Stimulated activated CD4-positive, alpha-beta T cell treated with anti-CD3 and anti-CD28 coated beads, Interleukin-1b, Interleukin-23, amount 100 ng/mL, for 4 hours (primary cell): ENCODE measurements at regions not wholly inside any gene's neighbourhood (a gene's known extent, or its start where the extent isn't known, plus 50 kb on each side); places are given as distances from the start of the nearest gene placed in this dataset.

Source experiments
- DNase-seq, 2 donors: peaks; one replicate each; pipeline ENCODE4 v3.0.0-alpha.2; 2020; ENCODE audit warnings: low read depth in 2 of 2

DNA sequence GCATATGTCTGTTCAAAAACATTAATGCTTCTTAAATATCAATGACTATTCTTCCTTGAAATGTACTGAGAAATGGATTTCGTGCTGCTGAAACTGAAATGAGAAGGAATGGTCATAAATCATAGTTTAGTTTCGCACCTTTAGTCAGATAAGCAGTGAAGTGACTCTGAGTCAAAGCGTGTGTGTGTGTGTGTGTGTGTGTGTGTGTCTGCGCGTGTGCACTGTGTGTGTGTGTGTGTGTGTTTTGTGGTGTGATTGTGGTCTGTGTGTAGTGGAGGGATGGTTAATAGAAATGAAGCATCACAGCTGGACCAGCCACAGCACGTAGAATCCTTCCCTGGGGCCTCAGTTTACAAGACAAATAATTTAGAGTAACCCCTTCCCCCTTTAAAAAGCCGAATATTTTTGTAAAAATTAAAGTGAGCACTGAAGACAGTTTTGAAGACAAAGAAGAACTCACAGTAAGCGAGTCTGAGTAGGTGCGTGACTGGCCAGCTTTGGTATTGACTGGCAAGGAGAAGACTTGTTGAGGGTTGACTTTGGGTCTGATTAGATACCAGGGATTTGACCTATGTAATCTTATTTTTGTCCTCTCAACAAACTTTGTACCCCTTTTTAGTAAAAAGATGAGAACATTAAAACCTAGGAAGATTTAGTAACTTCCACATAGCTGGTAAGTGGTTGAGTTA is 202.0 kb upstream of the IL12A start:
- no peak for DNase-seq

DNA sequence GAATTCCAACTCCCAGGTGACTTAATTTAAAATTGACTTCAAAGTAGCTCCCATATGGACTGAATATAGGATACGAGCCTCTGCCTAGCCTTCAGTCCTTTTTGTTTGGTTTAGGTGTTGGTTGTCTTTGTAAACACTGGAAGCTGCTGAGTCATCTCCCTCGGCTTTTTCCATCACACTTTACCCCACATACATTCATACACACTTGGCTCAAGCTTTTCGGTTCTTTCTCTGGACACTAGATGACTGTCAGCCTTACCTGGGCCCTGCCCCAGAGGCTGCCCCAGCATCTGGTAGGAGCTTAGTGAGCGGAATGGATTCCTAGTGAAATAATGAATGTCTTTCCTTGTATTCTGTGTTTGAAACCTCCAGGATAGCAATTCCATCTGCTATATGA is 201.5 kb upstream of the IL12A start:
- no peak for DNase-seq

DNA sequence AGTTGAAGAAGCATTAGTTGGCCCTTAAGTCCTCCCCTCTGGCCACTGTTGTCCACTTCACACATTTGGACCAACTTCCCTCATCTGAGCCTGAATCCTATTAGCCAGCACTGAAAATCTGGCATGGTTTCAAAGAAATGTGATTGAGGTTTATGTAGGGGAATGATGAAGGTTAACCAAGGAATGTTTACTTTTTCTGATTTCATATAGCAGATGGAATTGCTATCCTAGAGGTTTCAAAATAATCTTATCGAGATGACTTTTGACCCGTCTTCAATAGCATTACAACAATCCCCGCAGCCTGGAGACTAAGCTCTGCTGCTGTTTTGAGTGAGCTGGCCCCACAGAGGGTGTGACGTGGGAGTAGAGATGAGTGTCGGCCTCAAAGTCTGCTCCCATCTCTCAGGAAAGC is 200.8 kb upstream of the IL12A start:
- no peak for DNase-seq

DNA sequence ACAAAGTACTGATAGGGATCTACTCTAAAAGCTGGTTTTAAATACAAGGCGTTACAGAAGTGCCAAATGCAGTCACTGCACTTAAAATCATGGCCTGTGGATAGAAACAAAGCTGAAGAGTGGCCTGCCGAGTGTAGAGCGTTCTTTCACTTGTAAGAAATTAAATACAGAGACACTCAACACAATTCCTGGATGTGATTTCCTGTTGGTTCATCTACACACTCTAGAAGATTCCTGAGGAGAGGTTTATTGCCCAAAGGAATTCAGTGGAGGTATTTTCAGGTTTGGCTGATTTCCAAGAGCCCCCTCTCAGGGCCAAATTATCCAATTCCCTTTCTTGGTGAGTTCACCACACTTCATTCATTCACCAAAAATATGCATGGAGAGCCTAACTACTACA is 200.3 kb upstream of the IL12A start:
- no peak for DNase-seq

DNA sequence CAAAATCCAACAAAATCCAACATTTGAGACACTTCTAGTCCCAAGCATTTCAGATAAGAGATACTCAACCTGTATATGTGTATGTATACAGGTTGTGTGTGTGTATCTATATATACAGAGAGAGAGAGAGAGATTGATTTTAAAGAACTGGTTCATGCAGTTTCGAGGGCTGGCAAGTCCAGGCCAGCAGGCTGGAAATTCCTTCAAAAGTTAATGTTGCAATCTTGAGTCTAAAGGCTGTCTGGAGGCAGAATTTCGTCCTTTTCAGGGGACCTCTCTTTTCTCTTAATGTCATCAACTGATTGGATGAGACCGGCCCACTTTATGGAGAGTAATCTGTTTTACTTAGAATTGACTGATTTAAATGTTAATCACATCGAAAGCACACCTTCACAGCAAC is 199.6 kb upstream of the IL12A start:
- DNase-seq, result no peak

DNA sequence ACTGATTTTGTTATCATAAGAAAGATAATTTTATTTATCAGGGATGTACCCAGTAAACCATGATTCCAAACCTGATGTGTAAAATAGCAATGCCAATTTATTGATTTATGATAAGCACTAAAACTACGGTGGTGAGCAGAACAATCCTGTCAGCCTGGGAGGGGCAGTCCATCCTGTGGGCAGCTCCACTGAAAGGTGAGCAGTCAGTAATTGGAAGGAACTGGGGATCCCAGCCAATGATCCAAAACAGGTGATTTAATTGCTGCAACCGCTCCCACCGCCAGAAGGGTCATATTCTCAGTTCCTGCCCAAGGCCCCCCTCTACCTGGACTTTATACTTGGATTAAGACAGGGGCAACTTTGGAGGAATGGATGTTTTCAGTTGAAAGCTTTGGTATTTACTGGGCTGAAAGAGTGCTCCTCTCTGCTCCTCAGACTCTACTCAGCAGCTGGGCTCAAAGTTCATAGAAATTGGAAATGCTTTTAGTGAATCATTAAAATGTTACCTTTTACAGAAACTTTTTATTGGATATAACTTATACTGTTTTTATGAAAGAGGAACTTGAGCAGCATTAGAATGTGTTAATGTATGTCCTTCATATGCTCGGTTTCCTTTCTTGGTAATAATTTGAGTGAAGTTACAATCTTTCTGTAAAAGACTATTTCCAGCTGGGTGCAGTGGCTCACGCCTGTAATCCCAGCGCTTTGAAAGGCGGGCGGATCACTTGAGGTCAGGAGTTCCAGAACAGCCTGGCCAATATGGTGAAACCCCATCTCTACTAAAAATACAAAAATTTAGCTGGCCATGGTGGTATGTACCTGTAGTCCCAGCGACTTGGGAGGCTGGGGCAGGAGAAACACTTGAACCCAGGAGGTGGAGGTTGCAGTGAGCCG is 198.6 kb upstream of the IL12A start:
- DNase-seq, result no peak

DNA sequence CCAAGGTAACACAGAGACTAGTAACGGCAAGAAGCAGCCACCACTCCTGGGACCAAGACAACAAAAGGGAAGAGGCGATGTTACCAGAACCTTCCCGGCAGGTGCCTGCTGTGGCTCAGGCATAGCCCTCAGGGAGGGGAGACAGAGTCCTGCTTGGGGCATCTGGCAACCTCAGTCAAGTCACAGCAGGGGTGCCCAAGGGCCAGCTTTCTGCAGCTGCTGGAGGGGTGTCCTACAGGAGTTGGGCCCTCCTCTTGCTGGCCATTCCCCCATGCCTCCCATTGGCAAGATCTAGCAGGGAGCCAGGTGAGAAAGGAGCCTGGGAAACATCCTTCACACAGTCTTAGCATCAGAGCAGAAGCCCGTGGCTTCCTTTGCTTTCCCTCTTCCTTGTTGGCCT is 197.3 kb upstream of the IL12A start:
- DNase-seq, result no peak

DNA sequence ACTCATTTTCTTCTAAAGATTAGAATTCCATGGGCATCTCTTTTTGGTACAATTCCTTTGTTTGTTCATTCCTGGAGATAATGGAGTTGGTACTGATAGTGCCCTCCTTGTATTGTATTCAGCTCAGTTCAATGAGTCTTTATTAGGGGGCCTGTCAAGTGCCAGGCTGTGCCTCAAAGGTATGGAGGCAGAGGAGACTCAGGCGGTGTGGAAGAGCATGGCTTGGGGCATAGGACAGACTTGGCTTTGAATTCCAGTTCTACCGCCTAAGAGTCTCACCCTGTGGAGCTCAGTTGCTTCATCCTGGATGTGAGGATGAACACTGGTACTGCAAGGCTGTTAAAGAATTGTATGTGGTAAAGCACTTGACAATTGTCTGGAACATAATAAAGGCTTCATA is 196.6 kb upstream of the IL12A start:
- DNase-seq, result no peak

DNA sequence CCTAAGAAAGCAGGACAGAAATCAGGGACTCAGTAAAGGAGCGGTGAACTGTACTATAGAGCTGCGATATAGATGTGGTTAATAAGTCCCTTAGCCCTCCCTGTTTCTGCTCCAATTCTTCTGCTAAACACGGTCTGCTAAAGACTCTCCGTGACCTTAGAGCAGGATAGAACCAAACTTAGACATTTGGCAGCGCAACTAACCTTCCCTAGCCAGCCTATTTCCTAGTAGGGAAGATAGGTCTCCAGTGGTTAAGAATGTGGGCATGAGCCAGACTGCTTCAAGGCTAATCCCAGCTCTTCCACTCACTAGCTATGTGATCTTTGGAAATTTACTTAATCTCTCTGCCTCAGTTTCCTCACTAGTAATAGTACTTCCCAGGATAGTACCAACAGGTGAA is 193.6 kb upstream of the IL12A start:
- no peak for DNase-seq

DNA sequence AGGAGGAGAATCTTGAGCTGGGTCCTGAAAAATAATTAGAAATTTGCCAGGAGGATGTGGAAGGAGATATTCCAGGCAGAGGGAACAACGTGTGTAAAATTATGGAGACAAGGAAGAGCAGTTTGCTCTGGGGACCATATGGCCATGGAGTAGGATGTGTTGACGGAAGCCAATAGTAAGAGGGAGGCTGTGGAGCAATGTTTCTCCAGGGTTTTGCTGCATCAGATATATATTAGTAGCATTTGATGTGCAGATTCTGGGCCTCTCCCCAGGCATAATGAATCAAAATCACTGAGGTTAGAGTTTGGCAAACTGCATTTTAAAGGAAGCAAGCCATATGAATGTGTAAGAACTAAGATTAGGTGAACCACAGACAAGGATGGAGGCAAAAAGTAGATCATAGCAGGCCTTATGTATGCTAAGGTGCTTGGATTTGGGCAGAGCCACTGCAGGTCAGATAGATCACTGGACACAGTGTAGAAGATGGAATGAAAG is 192.9 kb upstream of the IL12A start:
- DNase-seq, result no peak

DNA sequence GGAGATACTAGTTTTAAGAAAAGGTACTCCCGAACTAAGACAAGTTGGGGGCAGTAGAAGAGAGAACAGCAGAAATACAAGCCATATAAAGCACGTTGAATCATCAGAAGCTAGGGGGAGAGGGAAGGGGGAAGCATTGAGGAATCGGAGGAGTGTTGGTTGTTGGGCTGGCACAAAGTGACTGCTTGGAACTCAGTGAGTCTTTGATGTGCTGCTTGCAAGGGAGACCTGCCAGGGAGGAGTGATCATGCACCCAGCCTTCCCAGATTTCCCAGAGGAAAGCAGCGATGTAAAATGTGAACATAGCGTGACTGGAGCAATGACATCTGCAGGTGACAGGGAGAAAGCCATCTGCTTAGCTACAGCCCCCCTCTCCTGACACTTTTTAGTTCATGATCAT is 192.4 kb upstream of the IL12A start:
- no peak for DNase-seq

DNA sequence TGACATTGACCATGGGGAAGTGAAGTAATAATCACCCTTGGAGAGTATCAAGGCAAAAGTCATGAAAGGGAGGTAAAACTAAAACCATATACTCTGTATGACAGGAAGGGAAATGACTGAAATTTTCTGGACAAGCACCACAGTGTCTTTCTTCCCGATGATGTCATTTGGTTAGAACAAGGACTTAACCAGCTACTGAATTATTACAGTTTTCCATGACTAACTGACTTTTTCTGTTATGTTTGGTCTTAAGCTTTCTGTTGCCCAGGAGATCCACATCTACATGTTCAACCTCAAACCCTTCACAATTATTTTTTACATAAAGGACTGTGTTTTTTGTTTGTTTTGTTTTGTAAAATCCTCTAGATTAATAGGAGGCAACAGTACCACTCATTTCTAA is 191.9 kb upstream of the IL12A start:
- DNase-seq, result no peak

DNA sequence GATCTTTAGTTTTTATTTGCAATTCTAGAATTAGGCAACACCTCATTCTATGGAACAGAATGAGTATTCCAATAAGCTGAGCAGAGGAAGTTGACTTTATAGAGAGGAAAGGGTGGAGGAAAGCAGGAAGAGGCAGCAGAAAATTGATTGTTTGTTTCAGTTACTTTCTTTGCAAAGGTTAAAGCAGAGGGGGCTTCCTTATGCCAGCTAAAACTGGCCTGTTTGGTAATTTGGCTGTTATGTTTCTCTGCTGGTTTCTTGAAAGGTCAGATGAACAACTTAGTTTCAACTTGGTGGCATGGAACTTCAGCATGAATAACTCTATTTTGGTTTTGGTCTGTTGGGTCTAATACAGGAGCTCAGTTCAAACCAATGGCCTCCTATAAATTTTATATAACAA is 190.9 kb upstream of the IL12A start:
- no peak for DNase-seq

DNA sequence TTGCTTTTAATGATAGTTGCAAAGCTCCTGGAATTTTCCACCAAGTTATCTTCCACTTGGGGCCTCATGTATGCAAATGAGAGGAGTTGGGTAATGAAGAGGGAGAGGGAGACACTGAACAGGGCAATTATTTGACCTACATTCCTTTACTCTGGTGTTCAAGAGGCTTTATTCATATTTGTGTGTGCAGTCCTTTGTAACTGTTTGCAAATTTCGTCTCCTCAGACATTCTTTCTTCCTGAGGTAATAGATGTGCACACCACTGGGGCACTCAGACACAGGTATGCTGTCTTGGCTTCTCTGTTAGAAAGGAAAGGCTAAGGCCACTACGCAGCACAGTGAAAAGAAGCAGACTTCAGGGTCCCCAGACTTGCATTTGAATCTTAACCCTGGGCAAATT is 189.7 kb upstream of the IL12A start:
- DNase-seq, result no peak

DNA sequence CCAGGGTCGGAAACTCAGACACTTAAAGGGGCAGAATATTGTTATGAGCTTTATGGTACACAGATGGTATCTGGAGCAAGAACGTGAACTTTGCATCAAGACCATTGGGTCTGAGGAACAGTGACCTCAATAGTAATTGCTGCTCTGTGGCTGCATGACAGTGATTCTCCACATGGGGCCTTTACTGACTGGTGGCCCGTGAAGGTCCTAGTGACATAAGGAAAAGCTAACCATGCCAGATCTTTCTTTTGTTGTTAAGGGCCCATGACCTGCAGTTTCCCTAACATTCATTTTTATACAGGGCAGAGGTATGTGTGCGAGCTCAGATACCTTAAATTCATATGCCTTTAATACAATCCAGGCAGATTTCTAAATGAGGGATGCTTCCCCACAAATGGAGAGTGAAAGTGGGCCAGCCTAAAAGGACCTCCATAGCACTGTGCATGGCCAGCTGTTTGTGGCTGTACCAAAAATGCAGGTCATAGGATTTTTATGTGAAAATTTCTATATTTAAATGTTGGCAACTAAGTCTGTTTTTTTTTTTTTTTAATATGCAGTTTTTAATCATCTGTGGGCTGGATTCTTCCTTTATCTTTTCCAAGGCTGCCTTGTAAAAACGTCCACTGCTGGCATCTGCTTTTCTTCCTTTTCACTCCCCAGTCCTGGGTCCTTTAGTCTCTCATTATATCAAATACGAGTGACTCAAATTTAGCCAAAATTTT is 188.0 kb upstream of the IL12A start:
- DNase-seq, result no peak

DNA sequence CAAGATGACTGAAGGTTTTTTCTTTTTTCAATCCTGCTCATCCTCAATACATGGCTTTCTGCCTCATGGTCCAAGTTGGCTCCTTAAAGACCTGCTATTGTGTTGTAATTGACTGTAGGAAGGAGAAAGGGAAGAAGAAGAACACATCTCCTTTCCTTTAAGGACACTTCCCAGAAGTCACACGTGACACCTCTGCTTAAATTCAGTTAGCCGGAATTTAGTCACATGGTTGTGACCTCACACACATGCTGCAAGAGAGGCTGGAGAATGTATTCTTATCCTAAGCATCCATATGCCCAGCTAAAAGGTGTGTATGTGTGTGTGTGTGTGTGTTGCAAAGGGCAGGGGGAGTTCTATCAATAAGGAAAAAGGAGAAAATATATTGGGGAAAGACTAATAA is 185.8 kb upstream of the IL12A start:
- no peak for DNase-seq

DNA sequence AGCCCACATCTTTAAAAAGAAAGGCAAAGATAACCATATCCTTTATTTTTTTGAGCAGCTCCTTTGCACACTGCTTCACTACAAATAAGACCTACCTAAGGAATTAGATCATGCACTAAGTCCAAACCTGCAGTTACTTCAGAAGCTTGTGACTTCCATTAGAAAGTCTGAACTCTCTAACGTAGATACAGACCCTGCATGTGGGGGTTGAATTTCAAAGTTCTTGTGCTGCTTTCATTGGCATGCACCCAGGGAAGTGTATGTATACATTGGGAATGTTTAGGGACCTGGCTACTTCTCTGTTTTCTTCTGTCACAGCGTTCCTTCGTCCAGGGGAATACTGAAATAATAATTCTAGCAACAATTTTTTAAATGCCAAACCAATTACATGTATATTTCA is 185.2 kb upstream of the IL12A start:
- DNase-seq, result no peak

DNA sequence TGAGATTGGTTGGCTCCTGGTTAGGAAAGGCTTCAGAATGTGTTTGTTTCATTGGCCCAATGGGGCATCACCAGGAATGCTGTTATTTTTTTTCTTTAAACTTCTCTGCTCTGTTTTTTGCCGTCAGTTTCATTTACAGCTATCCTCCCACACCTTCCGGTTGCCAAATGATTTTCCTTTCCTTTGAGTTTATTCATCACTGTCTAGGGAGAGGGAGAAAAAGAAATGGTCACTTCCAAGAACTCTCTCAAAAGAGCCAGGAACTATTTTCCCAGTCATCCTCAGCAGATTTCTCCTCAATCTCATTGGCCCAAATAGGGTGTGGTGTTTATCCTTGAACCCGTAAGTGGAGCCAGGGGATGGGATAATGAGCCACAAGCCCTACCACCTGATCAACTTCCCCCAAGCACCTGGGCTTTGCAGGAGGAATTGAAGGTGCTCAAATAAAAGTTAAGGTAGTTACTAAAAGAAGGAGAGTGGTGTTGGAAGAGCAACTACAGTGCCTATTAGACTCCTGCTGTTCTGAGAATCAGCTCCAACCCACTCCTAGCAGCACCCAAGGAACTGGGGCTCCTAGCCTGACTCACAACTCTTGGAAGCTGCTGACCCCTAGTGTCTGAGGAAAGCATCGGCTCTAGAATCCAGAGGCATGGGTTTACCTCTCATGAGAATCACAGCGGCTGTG is 183.8 kb upstream of the IL12A start:
- no peak for DNase-seq

DNA sequence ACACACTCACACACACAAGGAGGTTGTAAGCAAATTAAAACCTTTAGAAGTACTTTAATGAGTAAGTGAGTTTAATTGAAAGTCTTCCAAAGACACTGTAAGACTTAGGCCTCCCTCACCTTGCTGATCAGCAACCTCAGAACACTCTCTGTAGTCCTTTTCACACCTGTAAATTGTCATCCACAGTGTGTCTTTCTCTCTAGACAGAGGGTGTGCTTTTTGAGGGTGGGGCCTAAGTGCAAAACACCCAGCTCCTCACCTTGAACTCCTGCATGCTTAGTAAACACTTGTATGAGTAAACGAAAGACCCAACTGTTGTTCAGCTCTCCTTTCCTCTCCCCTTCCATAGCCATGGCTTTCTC is 183.2 kb upstream of the IL12A start:
- DNase-seq, result no peak

DNA sequence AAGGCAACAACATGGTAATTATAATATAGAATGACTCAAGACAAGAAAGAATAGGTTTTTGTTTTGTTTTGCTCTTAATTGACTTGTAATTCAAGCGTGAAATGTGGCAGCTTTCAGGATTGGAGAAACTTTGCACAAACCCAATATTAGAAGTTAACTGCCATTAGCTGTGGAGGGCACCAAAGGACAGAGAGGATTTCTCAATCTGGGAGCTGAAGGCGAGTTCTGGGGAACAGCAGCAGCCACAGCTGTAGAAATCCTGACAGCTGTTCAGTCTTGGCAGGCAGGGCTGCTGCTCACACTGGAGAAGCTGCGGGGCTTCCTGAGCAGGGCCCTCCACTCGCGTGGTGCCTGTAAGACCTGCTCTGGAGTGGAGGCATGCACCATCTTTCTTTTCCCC is 182.2 kb upstream of the IL12A start:
- no peak for DNase-seq

DNA sequence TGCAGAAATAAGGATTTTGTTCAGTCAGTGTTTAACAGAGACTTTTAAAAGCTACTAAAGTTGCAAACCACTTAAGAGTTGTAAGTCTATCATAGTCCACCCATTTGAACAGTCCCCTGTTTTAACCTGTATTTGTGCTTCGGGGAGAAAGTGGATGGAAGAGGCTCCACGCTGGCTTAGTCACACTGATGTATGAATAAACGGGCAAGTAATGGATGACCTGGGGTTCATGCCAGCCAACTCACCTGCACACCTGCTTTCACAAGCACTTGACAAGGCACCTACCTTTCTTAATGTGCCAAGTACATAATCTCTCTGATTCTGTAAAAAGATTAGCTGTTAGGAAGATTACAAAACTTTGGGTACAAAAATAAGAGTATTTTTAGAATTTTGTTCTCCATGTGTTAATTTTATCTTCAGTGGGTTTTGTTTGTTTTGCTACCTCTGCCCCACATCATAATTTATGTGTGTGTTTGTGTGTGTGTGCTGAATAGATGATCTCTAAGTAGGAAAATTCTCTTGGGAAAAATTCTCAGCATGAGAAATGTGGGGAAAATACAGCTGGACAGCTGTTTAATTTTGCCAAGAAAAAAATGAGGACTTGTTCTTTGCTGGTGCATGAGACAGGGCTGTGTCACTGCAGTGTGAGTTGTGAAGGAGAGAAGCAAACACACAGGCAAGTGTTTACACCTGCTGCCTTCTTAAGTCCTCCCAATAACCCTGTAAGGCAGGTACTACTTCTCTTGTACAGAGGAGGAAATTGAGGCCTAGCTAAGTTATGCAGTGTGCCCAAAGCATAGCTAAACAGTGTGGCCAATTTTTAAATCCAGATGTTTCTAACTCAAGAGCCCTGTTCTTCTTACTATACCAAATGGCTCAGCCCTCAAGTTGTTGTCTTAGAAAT is 181.2 kb upstream of the IL12A start:
- DNase-seq, result no peak
